K562 (cell line): ENCODE measurements at regions not wholly inside any gene's neighbourhood (a gene's known extent, or its start where the extent isn't known, plus 50 kb on each side); places are given as distances from the start of the nearest gene placed in this dataset.
A peak's percentile ranks its signal among the peaks of the same experiment; 100 is the strongest.

ENCODE experiments used
- ATAC-seq: fragments of 200-7000 bp; cut with Tn5 transposase; 3 replicates; pipeline ENCODE4 v1.9.1; 2020; ENCODE audit warnings: moderate library complexity
- BruUV-seq: library from RNA; stranded (reverse); fragments of 400-500 nt; replicated peaks from 2 replicates; lab custom pipeline; 2021; lab: Mats Ljungman, UMichigan
- CTCF ChIA-PET: fragments of 300-600 bp; formaldehyde crosslinking; extraction: SDS; loops from one replicate; lab custom pipeline; 2021; ENCODE audit warnings: low intra/inter-chr PET ratio; lab: Yijun Ruan, JAX
- POLR2A ChIA-PET: fragments of 300-600, 350-650 bp; sonication (Branson Sonifier 250); formaldehyde crosslinking; extraction: SDS; loops from one replicate; lab custom pipeline; 2021; ENCODE audit warnings: antibody characterized with exemption, inconsistent platforms; lab: Yijun Ruan, JAX
- DNase-seq, 4 experiments: peaks; one replicate each; pipeline versions ENCODE4 v3.0.0 to v3.0.0-alpha.2; 2011 to 2018; ENCODE audit warnings: low spot score in 3 of 4, mixed read lengths in 3 of 4; ENCODE audit errors: extremely low read depth in 1 of 4
- FAIRE-seq: peaks from 2 replicates; lab custom pipeline; 2011; peaks lifted over from hg19 to GRCh38; lab: Jason Lieb, UNC
- H2AFZ ChIP-seq: 2 replicates; pipeline ENCODE4 v1.6.0; 2011; ENCODE audit warnings: low read depth, low read length, control low read depth, inconsistent platforms
- H3K27ac ChIP-seq: fragments of 200-600 bp; 3 replicates; pipeline ENCODE4 v1.8.0; 2011; ENCODE audit warnings: low read depth, mild to moderate bottlenecking, control low read depth, inconsistent platforms, low read length, moderate library complexity, mixed read lengths; ENCODE audit errors: extremely low read depth
- H3K27me3 ChIP-seq, 2 experiments: fragments of 300-600 bp in 1 of 2; 2 replicates in 1 of 2; 3 replicates in 1 of 2; pipeline versions ENCODE4 v1.6.0 to v1.8.0; 2011; ENCODE audit warnings: inconsistent platforms in 2 of 2, low read length in 2 of 2, mild to moderate bottlenecking in 1 of 2, mixed read lengths in 1 of 2, moderate library complexity in 1 of 2; ENCODE audit not compliant: control insufficient read depth in 2 of 2, insufficient read depth in 2 of 2
- H3K36me3 ChIP-seq: fragments of 300-600 bp; 3 replicates; pipeline ENCODE4 v1.8.0; 2011; ENCODE audit warnings: mild to moderate bottlenecking, low read length, inconsistent platforms; ENCODE audit not compliant: control insufficient read depth, insufficient read depth
- H3K4me1 ChIP-seq, 2 experiments: fragments of 200-600 bp in 1 of 2; replicated peaks in 1 of 2; 2 replicates in 1 of 2; 3 replicates in 1 of 2; pipeline versions ENCODE4 v1.5.1 to v1.8.0; 2011; ENCODE audit warnings: inconsistent platforms in 2 of 2, low read length in 2 of 2, mild to moderate bottlenecking in 1 of 2, mixed read lengths in 1 of 2, moderate library complexity in 1 of 2; ENCODE audit not compliant: control insufficient read depth in 2 of 2, insufficient read depth in 2 of 2
- H3K4me2 ChIP-seq: 2 replicates; pipeline ENCODE4 v1.6.1; 2011; ENCODE audit warnings: low read length, control low read depth, inconsistent platforms, mixed read lengths; ENCODE audit not compliant: insufficient read depth
- H3K4me3 ChIP-seq: fragments of 200-600 bp; sonication (generic), shearing (Covaris generic); 2 replicates; pipeline ENCODE4 v1.5.1; 2016; ENCODE audit warnings: control low read depth, inconsistent platforms
- H3K79me2 ChIP-seq: fragments of 200-600 bp; 3 replicates; pipeline ENCODE4 v1.8.0; 2011; ENCODE audit warnings: low read length, inconsistent platforms; ENCODE audit not compliant: control insufficient read depth, insufficient read depth
- H3K9ac ChIP-seq, 2 experiments: 2 replicates each; pipeline versions ENCODE4 v1.6.0 to v1.6.1; 2011; ENCODE audit warnings: low read depth in 2 of 2, low read length in 2 of 2, control low read depth in 1 of 2, inconsistent platforms in 1 of 2, mild to moderate bottlenecking in 1 of 2, mixed read lengths in 1 of 2; ENCODE audit not compliant: insufficient read depth in 1 of 2
- H3K9me1 ChIP-seq: one replicate; pipeline ENCODE4 v1.6.0; 2011; ENCODE audit warnings: inconsistent platforms, mild to moderate bottlenecking, low read length, moderate library complexity; ENCODE audit not compliant: control insufficient read depth, insufficient read depth
- H3K9me3 ChIP-seq: replicated peaks from 2 replicates; pipeline ENCODE4 v1.5.1; 2011; ENCODE audit warnings: low read depth, low read length, inconsistent platforms; ENCODE audit not compliant: control insufficient read depth, insufficient read depth
- H4K20me1 ChIP-seq: replicated peaks from 2 replicates; pipeline ENCODE4 v1.6.1; 2011; ENCODE audit warnings: low read length, inconsistent platforms, mixed read lengths; ENCODE audit not compliant: control insufficient read depth, insufficient read depth
- CHD1 ChIP-seq: fragments of 200-600 bp; sonication (generic); IDR thresholded peaks from one replicate; pipeline ENCODE4 v1.6.1; 2012; ENCODE audit warnings: mild to moderate bottlenecking, moderate library complexity, low read length, inconsistent platforms
- CREB1 ChIP-seq, 2 experiments: sonication (generic) in 1 of 2; formaldehyde crosslinking in 1 of 2; IDR thresholded peaks; 2 replicates each; pipeline versions ENCODE4 v1.6.1 to v1.8.0; 2012 to 2022; ENCODE audit warnings: inconsistent platforms in 1 of 2, mild to moderate bottlenecking in 1 of 2, missing genetic modification reagents in 1 of 2, moderate library complexity in 1 of 2
- CTCF ChIP-seq, 3 experiments: IDR thresholded peaks in 2 of 3; conservative IDR thresholded peaks in 1 of 3; 2 replicates each; pipeline ENCODE4 v1.5.1; 2011 to 2012; ENCODE audit warnings: low read length in 3 of 3, mild to moderate bottlenecking in 3 of 3, control low read depth in 2 of 3, improper control_type of control experiment in 1 of 3, inconsistent platforms in 1 of 3, low read depth in 1 of 3, mixed read lengths in 1 of 3, moderate library complexity in 1 of 3; ENCODE audit not compliant: insufficient read depth in 2 of 3
- DNMT1 ChIP-seq: fragments of 450-650 bp; IDR thresholded peaks from 2 replicates; pipeline ENCODE4 v1.6.1; 2016; ENCODE audit warnings: antibody characterized with exemption, mild to moderate bottlenecking
- MAFG ChIP-seq: fragments of 450-650 bp; conservative IDR thresholded peaks from 2 replicates; pipeline ENCODE4 v1.6.1; 2016; ENCODE audit warnings: missing genetic modification characterization, missing compliant biosample characterization
- ZBTB1 ChIP-seq: sonication (generic); formaldehyde crosslinking; IDR thresholded peaks from 2 replicates; pipeline ENCODE4 v1.8.1; 2023; ENCODE audit warnings: missing genetic modification reagents, low read depth, mild to moderate bottlenecking, borderline replicate concordance
- ZFPM2 ChIP-seq: fragments of 250-450 bp; sonication (Bioruptor Pico); IDR thresholded peaks from 2 replicates; pipeline ENCODE4 v1.5.1; 2022; ENCODE audit warnings: mild to moderate bottlenecking
- ZNF316 ChIP-seq: fragments of 450-650 bp; IDR thresholded peaks from 2 replicates; pipeline ENCODE4 v1.6.1; 2016
- WGBS: fragments of 100-300 bp; shearing (Covaris generic); methylation state at CpG from one replicate; pipeline ENCODE4 v1.1.6; 2016; ENCODE audit warnings: low coverage, mixed read lengths; ENCODE audit not compliant: insufficient coverage; ENCODE audit errors: missing lambda C conversion rate; 5-methylcytosine and 5-hydroxymethylcytosine counted together
- in situ Hi-C: fragments of 300-500 bp; cut with MboI; formaldehyde crosslinking; loops from 4 replicates; pipeline ENCODE4 v1.15.0; 2018; ENCODE audit warnings: inconsistent platforms, mixed read lengths
- intact Hi-C: fragments of 100-400 bp; cut with micrococcal nuclease; formaldehyde crosslinking; loops from 2 replicates; pipeline ENCODE4 v1.14.2; 2022
- TF ChIP-seq, protein P1 (sequence below): fragments of 250-450 bp; sonication (Bioruptor Pico); IDR thresholded peaks from 2 replicates; pipeline ENCODE4 v1.4.0; 2020; ENCODE audit warnings: mild to moderate bottlenecking

DNA sequence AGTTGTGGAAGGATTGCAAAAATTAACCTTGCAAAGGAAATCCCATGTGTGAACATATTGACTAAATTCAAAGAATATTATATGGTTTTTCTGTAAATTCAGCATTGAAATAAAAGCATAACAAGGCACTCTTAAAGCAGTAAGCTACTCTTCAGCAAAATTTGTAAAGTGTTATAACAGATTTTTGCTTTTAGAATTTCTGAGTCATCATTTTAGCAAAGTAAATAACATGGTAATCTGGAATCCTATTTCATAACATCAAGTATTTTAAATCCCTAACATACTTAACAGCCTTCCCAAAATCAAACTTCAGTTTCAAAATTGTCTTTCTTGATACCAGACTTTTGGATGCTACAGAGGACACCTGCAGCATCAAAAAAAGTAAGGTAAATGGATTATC, 436.0 kb upstream of the CDH9 start:
- no peaks in the 10 kb centered on the region; the same call in 1 of the 2 replicates for H3K9me3 ChIP-seq
- intact Hi-C loops (no loop called here), in situ Hi-C loops (no loop called here)
- no peak overlapping the region; a peak in 1 of 4 replicates for H3K9ac ChIP-seq
- DNase-seq (no peak), ATAC-seq (no peak), FAIRE-seq (no peak)
- H3K36me3 ChIP-seq = peaks cover 12% of the 10 kb centered on the region; the same call in 2 of the 3 replicates
- no peak overlapping the region for H3K4me2 ChIP-seq
- peaks cover 22% of the 10 kb centered on the region for H3K79me2 ChIP-seq
- H4K20me1 ChIP-seq = no peaks in the 10 kb centered on the region
- ChIA-PET CTCF (no interaction called here), POLR2A (no interaction called here)
- peak; percentile 17 for TF ChIP-seq MAFG
- peak; percentile 73 for TF ChIP-seq ZNF316
- no peak for TF ChIP-seq CHD1
- no peaks in the 10 kb centered on the region for H3K4me1 ChIP-seq
- no peak overlapping the region for H2AFZ ChIP-seq
- no TSS peak for BruUV-seq
- H3K27me3 ChIP-seq = no peaks in the 10 kb centered on the region
- no peak overlapping the region for H3K27ac ChIP-seq
- peak overlapping the region; percentile 40; the same call in 1 of the 2 replicates for H3K4me3 ChIP-seq
- no peaks in the 10 kb centered on the region for H3K9me1 ChIP-seq

DNA sequence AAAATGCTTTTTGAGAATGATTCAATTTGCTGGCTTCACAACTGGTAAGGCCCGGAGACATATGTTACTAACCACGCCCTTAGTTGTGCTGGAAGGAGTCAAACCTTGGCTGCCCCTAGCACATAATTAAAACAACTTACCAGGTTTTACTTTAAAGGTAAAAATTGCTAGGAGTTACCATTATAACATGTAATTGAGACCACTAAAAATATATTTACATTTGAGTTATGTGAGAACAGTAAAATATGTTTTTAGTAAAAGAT, 435.6 kb upstream of the CDH9 start:
- no peak overlapping the region for H3K4me2 ChIP-seq
- peak overlapping the region in 1 of 2 experiments; percentile 10; a peak in 1 of 4 replicates for H3K9ac ChIP-seq
- 2% methylated on average over 2 of the region's 2 CpGs for WGBS
- in situ Hi-C loops (no loop called here), intact Hi-C loops (no loop called here)
- H3K27me3 ChIP-seq = no peaks in the 10 kb centered on the region
- H4K20me1 ChIP-seq = no peaks in the 10 kb centered on the region
- TF ChIP-seq, protein P1, sequence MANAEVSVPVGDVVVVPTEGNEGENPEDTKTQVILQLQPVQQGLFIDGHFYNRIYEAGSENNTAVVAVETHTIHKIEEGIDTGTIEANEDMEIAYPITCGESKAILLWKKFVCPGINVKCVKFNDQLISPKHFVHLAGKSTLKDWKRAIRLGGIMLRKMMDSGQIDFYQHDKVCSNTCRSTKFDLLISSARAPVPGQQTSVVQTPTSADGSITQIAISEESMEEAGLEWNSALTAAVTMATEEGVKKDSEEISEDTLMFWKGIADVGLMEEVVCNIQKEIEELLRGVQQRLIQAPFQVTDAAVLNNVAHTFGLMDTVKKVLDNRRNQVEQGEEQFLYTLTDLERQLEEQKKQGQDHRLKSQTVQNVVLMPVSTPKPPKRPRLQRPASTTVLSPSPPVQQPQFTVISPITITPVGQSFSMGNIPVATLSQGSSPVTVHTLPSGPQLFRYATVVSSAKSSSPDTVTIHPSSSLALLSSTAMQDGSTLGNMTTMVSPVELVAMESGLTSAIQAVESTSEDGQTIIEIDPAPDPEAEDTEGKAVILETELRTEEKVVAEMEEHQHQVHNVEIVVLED (CRISPR knock-in tag) = no peak
- no peak for TF ChIP-seq CREB1 (IDR thresholded peaks at IDR 0.05)
- no peak for TF ChIP-seq CREB1 (CRISPR knock-in tag; IDR thresholded peaks at IDR 0.05)
- no peak for TF ChIP-seq ZBTB1
- TF ChIP-seq CTCF (IDR thresholded peaks at IDR 0.05 in 2 of 3, conservative IDR thresholded peaks at IDR 0.05 in 1 of 3; ENCODE audit: insufficient read depth in 2 of 3, low read depth in 1 of 3, low read length in 3 of 3) = no peak
- TF ChIP-seq ZFPM2 (CRISPR knock-in tag) = no peak
- no peak for TF ChIP-seq DNMT1
- BruUV-seq = no TSS peak
- H3K4me3 ChIP-seq = peak overlapping the region; percentile 40
- ChIA-PET CTCF (no interaction called here), POLR2A (no interaction called here)
- no peaks in the 10 kb centered on the region; the same call in 1 of the 2 replicates for H3K9me3 ChIP-seq
- H3K79me2 ChIP-seq = peaks cover 22% of the 10 kb centered on the region
- no peak for FAIRE-seq
- H3K4me1 ChIP-seq = no peaks in the 10 kb centered on the region
- ATAC-seq = peak; percentile 67
- DNase-seq = peak in 1 of 4 experiments; percentile 22
- H3K36me3 ChIP-seq = peaks cover 12% of the 10 kb centered on the region; the same call in 2 of the 3 replicates
- no peaks in the 10 kb centered on the region for H3K9me1 ChIP-seq
- H3K27ac ChIP-seq = peak overlapping the region; percentile 71; the same call in 2 of the 3 replicates
- no peak overlapping the region for H2AFZ ChIP-seq
